Endothelial cell of umbilical vein (primary cell): ENCODE measurements at regions not wholly inside any gene's neighbourhood (a gene's known extent, or its start where the extent isn't known, plus 50 kb on each side); places are given as distances from the start of the nearest gene placed in this dataset.

Source experiments
- BruUV-seq: library from RNA; stranded (reverse); fragments of 400-500 nt; replicated peaks from 2 replicates; lab custom pipeline; 2021; lab: Mats Ljungman, UMichigan
- CTCF ChIA-PET: fragments of 300-600, 350-600 bp; sonication (Branson Sonifier 250); formaldehyde crosslinking; loops from one replicate; lab custom pipeline; 2021; ENCODE audit warnings: antibody characterized with exemption, inconsistent platforms; lab: Charles Lee
- POLR2A ChIA-PET: fragments of 300-600, 350-600 bp; sonication (Branson Sonifier 250); formaldehyde crosslinking; loops from one replicate; lab custom pipeline; 2021; ENCODE audit warnings: antibody characterized with exemption, inconsistent platforms; lab: Charles Lee
- DNase-seq: peaks from one replicate; pipeline ENCODE4 v3.0.0-alpha.2; 2011; ENCODE audit warnings: low read depth, low spot score
- FAIRE-seq: peaks from 2 replicates; lab custom pipeline; 2011; peaks lifted over from hg19 to GRCh38; lab: Jason Lieb, UNC
- H2AFZ ChIP-seq: 2 replicates; pipeline ENCODE4 v1.6.0; 2012; ENCODE audit warnings: low read depth, low read length, control low read depth, inconsistent platforms
- H3K27ac ChIP-seq: 2 replicates; pipeline ENCODE4 v1.5.1; 2011; ENCODE audit warnings: low read depth, mild to moderate bottlenecking, control low read depth, low read length, moderate library complexity; ENCODE audit not compliant: insufficient read depth
- H3K27me3 ChIP-seq, 2 experiments: 2 replicates each; pipeline versions ENCODE4 v1.6.0 to v1.6.1; 2011; ENCODE audit warnings: low read length in 2 of 2, mixed read lengths in 1 of 2; ENCODE audit not compliant: control insufficient read depth in 2 of 2, insufficient read depth in 2 of 2
- H3K36me3 ChIP-seq, 2 experiments: 2 replicates in 1 of 2; 3 replicates in 1 of 2; pipeline ENCODE4 v1.5.1; 2011; ENCODE audit warnings: low read length in 2 of 2, mild to moderate bottlenecking in 1 of 2, moderate library complexity in 1 of 2; ENCODE audit not compliant: control insufficient read depth in 2 of 2, insufficient read depth in 2 of 2; ENCODE audit errors: extremely low read depth in 1 of 2
- H3K4me1 ChIP-seq: 3 replicates; pipeline ENCODE4 v1.5.1; 2011; ENCODE audit warnings: mild to moderate bottlenecking, low read length; ENCODE audit not compliant: control insufficient read depth, insufficient read depth; ENCODE audit errors: extremely low read depth
- H3K4me2 ChIP-seq: 2 replicates; pipeline ENCODE4 v1.6.1; 2011; ENCODE audit warnings: low read length, control low read depth, mixed read lengths; ENCODE audit not compliant: insufficient read depth
- H3K4me3 ChIP-seq, 3 experiments: fragments of 200-600 bp in 1 of 3; sonication (generic), shearing (Covaris generic) in 1 of 3; replicated peaks in 1 of 3; 2 replicates each; pipeline ENCODE4 v1.5.1; 2011 to 2016; ENCODE audit warnings: control low read depth in 3 of 3, low read length in 3 of 3, mild to moderate bottlenecking in 2 of 3, inconsistent platforms in 1 of 3, low read depth in 1 of 3, moderate library complexity in 1 of 3; ENCODE audit not compliant: insufficient read depth in 1 of 3
- H3K79me2 ChIP-seq: 2 replicates; pipeline ENCODE4 v1.6.0; 2012; ENCODE audit warnings: low read length, inconsistent platforms; ENCODE audit not compliant: control insufficient read depth, insufficient read depth
- H3K9ac ChIP-seq: replicated peaks from 2 replicates; pipeline ENCODE3; 2011; ENCODE audit warnings: low read length, control low read depth; ENCODE audit not compliant: insufficient read depth; ENCODE audit errors: extremely low read depth
- H3K9me1 ChIP-seq: replicated peaks from 3 replicates; pipeline ENCODE4 v1.6.0; 2011; ENCODE audit warnings: mild to moderate bottlenecking, low read length; ENCODE audit not compliant: control insufficient read depth, insufficient read depth; ENCODE audit errors: extremely low read depth
- H3K9me3 ChIP-seq: replicated peaks from 2 replicates; pipeline ENCODE4 v1.5.1; 2012; ENCODE audit warnings: low read length, inconsistent platforms; ENCODE audit not compliant: control insufficient read depth, insufficient read depth
- H4K20me1 ChIP-seq: replicated peaks from 2 replicates; pipeline ENCODE3; 2011; ENCODE audit warnings: mild to moderate bottlenecking, low read length; ENCODE audit not compliant: control insufficient read depth, insufficient read depth; ENCODE audit errors: extremely low read depth
- CTCF ChIP-seq, 2 donors: IDR thresholded peaks; 1 replicate in 1 of 2; 2 replicates in 1 of 2; pipeline ENCODE4 v1.5.1; 2011; ENCODE audit warnings: low read length in 2 of 2, mild to moderate bottlenecking in 2 of 2, moderate library complexity in 2 of 2, control low read depth in 1 of 2, inconsistent platforms in 1 of 2, low read depth in 1 of 2; ENCODE audit not compliant: insufficient read depth in 1 of 2; ENCODE audit errors: extremely low read depth in 1 of 2
- EZH2 ChIP-seq: IDR thresholded peaks from 2 replicates; pipeline ENCODE4 v1.6.1; 2012; ENCODE audit warnings: borderline replicate concordance, low read depth, mild to moderate bottlenecking, moderate library complexity, low read length, inconsistent platforms; ENCODE audit not compliant: severe bottlenecking
- FOS ChIP-seq: IDR thresholded peaks from 2 replicates; pipeline ENCODE4 v1.6.1; 2011; ENCODE audit warnings: mild to moderate bottlenecking, low read length, moderate library complexity, borderline replicate concordance; ENCODE audit not compliant: insufficient read depth
- GATA2 ChIP-seq: IDR thresholded peaks from 2 replicates; pipeline ENCODE4 v1.7.0; 2011; ENCODE audit warnings: low read depth, mild to moderate bottlenecking, moderate library complexity, mixed read lengths, low read length; ENCODE audit not compliant: insufficient read length, insufficient read depth
- JUN ChIP-seq: IDR thresholded peaks from 2 replicates; pipeline ENCODE4 v1.6.1; 2011; ENCODE audit warnings: borderline replicate concordance, low read depth; ENCODE audit not compliant: insufficient read length, insufficient read depth
- MYC ChIP-seq: IDR thresholded peaks from one replicate; pipeline ENCODE4 v1.6.1; 2011; ENCODE audit warnings: mild to moderate bottlenecking, low read depth, low read length
- POLR2A ChIP-seq: IDR thresholded peaks from 2 replicates; pipeline ENCODE4 v1.6.1; 2012; ENCODE audit warnings: low read depth, mild to moderate bottlenecking, control low read depth, low read length
- POLR2AphosphoS5 ChIP-seq: IDR thresholded peaks from 2 replicates; pipeline ENCODE4 v1.6.1; 2012; ENCODE audit warnings: low read depth, mild to moderate bottlenecking, control low read depth, low read length, moderate library complexity; ENCODE audit not compliant: insufficient read depth
- dilution Hi-C: fragments of 300-500 bp; cut with MboI; formaldehyde crosslinking; loops from one replicate; pipeline ENCODE4 v1.15.0; 2019; ENCODE audit warnings: low sequenced_read_pairs; ENCODE audit not compliant: extremely low pct_ligation_motif_present
- intact Hi-C: fragments of 100-400 bp; cut with micrococcal nuclease; formaldehyde crosslinking; loops from one replicate; pipeline ENCODE4 v1.10.0; 2022
- TF ChIP-seq, protein P1 (sequence below): IDR thresholded peaks from 2 replicates; pipeline ENCODE4 v1.6.1; 2011; ENCODE audit not compliant: insufficient read depth, insufficient read length

DNA sequence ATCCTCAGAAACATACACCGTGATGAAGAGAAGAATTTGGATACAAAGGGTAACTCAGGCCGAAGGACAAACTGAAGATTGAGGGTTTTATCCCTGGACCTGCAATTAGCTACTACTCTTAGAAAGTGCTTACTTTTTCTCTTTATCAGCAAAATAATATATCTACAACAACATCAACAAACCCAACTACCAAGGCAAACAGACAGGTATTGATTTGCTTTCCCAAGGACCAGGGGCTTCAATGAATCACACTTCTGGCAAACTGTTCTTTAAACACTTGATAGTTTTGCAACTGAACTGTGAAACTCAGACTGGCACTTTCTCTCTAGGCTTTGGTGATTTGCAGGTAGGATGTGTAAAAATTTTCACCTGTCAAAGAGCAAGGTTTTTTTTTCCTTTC, 247.5 kb downstream of the SEC23A start:
- no peak overlapping the region for H3K9ac ChIP-seq
- H3K79me2 ChIP-seq, result no peaks in the 10 kb centered on the region
- H3K4me3 ChIP-seq, result no peak overlapping the region
- no peaks in the 10 kb centered on the region for H3K9me3 ChIP-seq
- ChIA-PET CTCF (interaction anchor here (0.8 to 0.9 kb wide), 2 partner anchors 14 to 134 kb away, joined by 3 read pairs; no protein-coding TSS in a partner anchor), POLR2A (no interaction called here)
- no peaks in the 10 kb centered on the region for H3K9me1 ChIP-seq
- FAIRE-seq (no peak), DNase-seq (no peak)
- H3K36me3 ChIP-seq, result no peaks in the 10 kb centered on the region
- H3K4me1 ChIP-seq, result no peaks in the 10 kb centered on the region
- H2AFZ ChIP-seq, result no peak overlapping the region
- no peak for TF ChIP-seq CTCF (IDR thresholded peaks at IDR 0.05; ENCODE audit: extremely low read depth in 1 of 2, insufficient read depth in 1 of 2, low read depth in 1 of 2, low read length in 2 of 2)
- no peak for TF ChIP-seq FOS
- TF ChIP-seq POLR2AphosphoS5, result no peak
- TF ChIP-seq EZH2, result no peak
- TF ChIP-seq, protein P1, sequence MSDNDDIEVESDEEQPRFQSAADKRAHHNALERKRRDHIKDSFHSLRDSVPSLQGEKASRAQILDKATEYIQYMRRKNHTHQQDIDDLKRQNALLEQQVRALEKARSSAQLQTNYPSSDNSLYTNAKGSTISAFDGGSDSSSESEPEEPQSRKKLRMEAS, result no peak
- TF ChIP-seq GATA2, result no peak
- no peak for TF ChIP-seq JUN
- no peak for TF ChIP-seq MYC
- TF ChIP-seq POLR2A, result no peak
- BruUV-seq, result no TSS peak
- dilution Hi-C loops, result loop anchor here (25.0 kb wide), 1 partner anchor 143 kb away; no protein-coding TSS in a partner anchor
- no peak overlapping the region for H3K27ac ChIP-seq
- no peaks in the 10 kb centered on the region for H3K27me3 ChIP-seq
- intact Hi-C loops, result no loop called here
- no peak overlapping the region for H3K4me2 ChIP-seq
- no peaks in the 10 kb centered on the region for H4K20me1 ChIP-seq
